Endothelial cell of umbilical vein (primary cell): ENCODE measurements at regions not wholly inside any gene's neighbourhood (a gene's known extent, or its start where the extent isn't known, plus 50 kb on each side); places are given as distances from the start of the nearest gene placed in this dataset.

Source experiments
- BruUV-seq: library from RNA; stranded (reverse); fragments of 400-500 nt; replicated peaks from 2 replicates; lab custom pipeline; 2021; lab: Mats Ljungman, UMichigan
- CTCF ChIA-PET: fragments of 300-600, 350-600 bp; sonication (Branson Sonifier 250); formaldehyde crosslinking; loops from one replicate; lab custom pipeline; 2021; ENCODE audit warnings: antibody characterized with exemption, inconsistent platforms; lab: Charles Lee
- POLR2A ChIA-PET: fragments of 300-600, 350-600 bp; sonication (Branson Sonifier 250); formaldehyde crosslinking; loops from one replicate; lab custom pipeline; 2021; ENCODE audit warnings: antibody characterized with exemption, inconsistent platforms; lab: Charles Lee
- DNase-seq: peaks from one replicate; pipeline ENCODE4 v3.0.0-alpha.2; 2011; ENCODE audit warnings: low read depth, low spot score
- FAIRE-seq: peaks from 2 replicates; lab custom pipeline; 2011; peaks lifted over from hg19 to GRCh38; lab: Jason Lieb, UNC
- H2AFZ ChIP-seq: 2 replicates; pipeline ENCODE4 v1.6.0; 2012; ENCODE audit warnings: low read depth, low read length, control low read depth, inconsistent platforms
- H3K27ac ChIP-seq: 2 replicates; pipeline ENCODE4 v1.5.1; 2011; ENCODE audit warnings: low read depth, mild to moderate bottlenecking, control low read depth, low read length, moderate library complexity; ENCODE audit not compliant: insufficient read depth
- H3K27me3 ChIP-seq, 2 experiments: 2 replicates each; pipeline versions ENCODE4 v1.6.0 to v1.6.1; 2011; ENCODE audit warnings: low read length in 2 of 2, mixed read lengths in 1 of 2; ENCODE audit not compliant: control insufficient read depth in 2 of 2, insufficient read depth in 2 of 2
- H3K36me3 ChIP-seq, 2 experiments: 2 replicates in 1 of 2; 3 replicates in 1 of 2; pipeline ENCODE4 v1.5.1; 2011; ENCODE audit warnings: low read length in 2 of 2, mild to moderate bottlenecking in 1 of 2, moderate library complexity in 1 of 2; ENCODE audit not compliant: control insufficient read depth in 2 of 2, insufficient read depth in 2 of 2; ENCODE audit errors: extremely low read depth in 1 of 2
- H3K4me1 ChIP-seq: 3 replicates; pipeline ENCODE4 v1.5.1; 2011; ENCODE audit warnings: mild to moderate bottlenecking, low read length; ENCODE audit not compliant: control insufficient read depth, insufficient read depth; ENCODE audit errors: extremely low read depth
- H3K4me2 ChIP-seq: 2 replicates; pipeline ENCODE4 v1.6.1; 2011; ENCODE audit warnings: low read length, control low read depth, mixed read lengths; ENCODE audit not compliant: insufficient read depth
- H3K4me3 ChIP-seq, 3 experiments: fragments of 200-600 bp in 1 of 3; sonication (generic), shearing (Covaris generic) in 1 of 3; replicated peaks in 1 of 3; 2 replicates each; pipeline ENCODE4 v1.5.1; 2011 to 2016; ENCODE audit warnings: control low read depth in 3 of 3, low read length in 3 of 3, mild to moderate bottlenecking in 2 of 3, inconsistent platforms in 1 of 3, low read depth in 1 of 3, moderate library complexity in 1 of 3; ENCODE audit not compliant: insufficient read depth in 1 of 3
- H3K79me2 ChIP-seq: 2 replicates; pipeline ENCODE4 v1.6.0; 2012; ENCODE audit warnings: low read length, inconsistent platforms; ENCODE audit not compliant: control insufficient read depth, insufficient read depth
- H3K9ac ChIP-seq: replicated peaks from 2 replicates; pipeline ENCODE3; 2011; ENCODE audit warnings: low read length, control low read depth; ENCODE audit not compliant: insufficient read depth; ENCODE audit errors: extremely low read depth
- H3K9me1 ChIP-seq: replicated peaks from 3 replicates; pipeline ENCODE4 v1.6.0; 2011; ENCODE audit warnings: mild to moderate bottlenecking, low read length; ENCODE audit not compliant: control insufficient read depth, insufficient read depth; ENCODE audit errors: extremely low read depth
- H3K9me3 ChIP-seq: replicated peaks from 2 replicates; pipeline ENCODE4 v1.5.1; 2012; ENCODE audit warnings: low read length, inconsistent platforms; ENCODE audit not compliant: control insufficient read depth, insufficient read depth
- H4K20me1 ChIP-seq: replicated peaks from 2 replicates; pipeline ENCODE3; 2011; ENCODE audit warnings: mild to moderate bottlenecking, low read length; ENCODE audit not compliant: control insufficient read depth, insufficient read depth; ENCODE audit errors: extremely low read depth
- CTCF ChIP-seq, 2 donors: IDR thresholded peaks; 1 replicate in 1 of 2; 2 replicates in 1 of 2; pipeline ENCODE4 v1.5.1; 2011; ENCODE audit warnings: low read length in 2 of 2, mild to moderate bottlenecking in 2 of 2, moderate library complexity in 2 of 2, control low read depth in 1 of 2, inconsistent platforms in 1 of 2, low read depth in 1 of 2; ENCODE audit not compliant: insufficient read depth in 1 of 2; ENCODE audit errors: extremely low read depth in 1 of 2
- EZH2 ChIP-seq: IDR thresholded peaks from 2 replicates; pipeline ENCODE4 v1.6.1; 2012; ENCODE audit warnings: borderline replicate concordance, low read depth, mild to moderate bottlenecking, moderate library complexity, low read length, inconsistent platforms; ENCODE audit not compliant: severe bottlenecking
- FOS ChIP-seq: IDR thresholded peaks from 2 replicates; pipeline ENCODE4 v1.6.1; 2011; ENCODE audit warnings: mild to moderate bottlenecking, low read length, moderate library complexity, borderline replicate concordance; ENCODE audit not compliant: insufficient read depth
- GATA2 ChIP-seq: IDR thresholded peaks from 2 replicates; pipeline ENCODE4 v1.7.0; 2011; ENCODE audit warnings: low read depth, mild to moderate bottlenecking, moderate library complexity, mixed read lengths, low read length; ENCODE audit not compliant: insufficient read length, insufficient read depth
- JUN ChIP-seq: IDR thresholded peaks from 2 replicates; pipeline ENCODE4 v1.6.1; 2011; ENCODE audit warnings: borderline replicate concordance, low read depth; ENCODE audit not compliant: insufficient read length, insufficient read depth
- MYC ChIP-seq: IDR thresholded peaks from one replicate; pipeline ENCODE4 v1.6.1; 2011; ENCODE audit warnings: mild to moderate bottlenecking, low read depth, low read length
- POLR2A ChIP-seq: IDR thresholded peaks from 2 replicates; pipeline ENCODE4 v1.6.1; 2012; ENCODE audit warnings: low read depth, mild to moderate bottlenecking, control low read depth, low read length
- POLR2AphosphoS5 ChIP-seq: IDR thresholded peaks from 2 replicates; pipeline ENCODE4 v1.6.1; 2012; ENCODE audit warnings: low read depth, mild to moderate bottlenecking, control low read depth, low read length, moderate library complexity; ENCODE audit not compliant: insufficient read depth
- dilution Hi-C: fragments of 300-500 bp; cut with MboI; formaldehyde crosslinking; loops from one replicate; pipeline ENCODE4 v1.15.0; 2019; ENCODE audit warnings: low sequenced_read_pairs; ENCODE audit not compliant: extremely low pct_ligation_motif_present
- intact Hi-C: fragments of 100-400 bp; cut with micrococcal nuclease; formaldehyde crosslinking; loops from one replicate; pipeline ENCODE4 v1.10.0; 2022
- TF ChIP-seq, protein P1 (sequence below): IDR thresholded peaks from 2 replicates; pipeline ENCODE4 v1.6.1; 2011; ENCODE audit not compliant: insufficient read depth, insufficient read length

DNA sequence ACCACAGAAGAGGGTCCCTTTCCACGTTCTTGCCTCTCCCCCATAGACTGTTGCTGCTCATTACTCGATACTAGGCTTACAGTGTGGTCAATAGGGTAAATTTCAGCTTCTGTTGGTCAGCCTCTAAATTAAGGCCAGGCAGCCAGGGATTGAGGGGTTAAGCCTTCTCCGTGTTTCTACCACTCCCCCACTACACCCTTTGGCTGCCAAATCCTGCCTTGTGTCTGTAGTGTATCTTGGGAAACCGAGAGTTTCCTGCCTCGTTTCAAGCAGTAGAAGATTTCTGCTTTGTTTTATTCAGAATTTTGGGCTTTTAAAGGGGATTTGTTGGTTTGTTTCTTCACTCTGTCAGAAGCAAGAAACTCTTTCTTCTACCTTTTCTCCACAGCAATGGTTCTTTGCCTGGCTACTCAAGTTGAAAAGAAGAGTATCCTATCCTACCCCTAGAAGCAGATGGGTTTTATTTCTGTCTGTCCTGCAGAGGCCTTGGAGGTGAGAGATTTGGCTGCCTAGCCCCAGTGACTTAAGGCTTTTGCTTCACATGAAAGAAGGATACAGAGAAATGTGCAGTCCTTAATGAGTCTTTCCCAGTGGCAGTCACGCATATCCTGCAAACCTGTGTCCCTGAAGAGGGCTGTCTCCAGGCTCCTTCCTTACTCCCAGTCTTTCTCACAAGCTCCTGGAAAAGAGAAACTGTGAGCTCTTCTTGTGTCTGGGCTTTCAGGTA is 261.5 kb upstream of the TANK start:
- TF ChIP-seq GATA2 (no peak), POLR2A (no peak), EZH2 (no peak), JUN (no peak), POLR2AphosphoS5 (no peak), CTCF (IDR thresholded peaks at IDR 0.05; ENCODE audit: extremely low read depth in 1 of 2, insufficient read depth in 1 of 2, low read depth in 1 of 2, low read length in 2 of 2) (no peak), FOS (no peak), MYC (no peak)
- TF ChIP-seq, protein P1, sequence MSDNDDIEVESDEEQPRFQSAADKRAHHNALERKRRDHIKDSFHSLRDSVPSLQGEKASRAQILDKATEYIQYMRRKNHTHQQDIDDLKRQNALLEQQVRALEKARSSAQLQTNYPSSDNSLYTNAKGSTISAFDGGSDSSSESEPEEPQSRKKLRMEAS: no peak
- intact Hi-C loops (no loop called here), dilution Hi-C loops (no loop called here)
- Histone ChIP-seq H3K9ac (no peak overlapping the region), H3K9me1 (no peaks in the 10 kb centered on the region), H3K4me3 (no peak overlapping the region), H2AFZ (no peak overlapping the region), H3K4me1 (no peaks in the 10 kb centered on the region), H4K20me1 (no peaks in the 10 kb centered on the region), H3K4me2 (no peak overlapping the region), H3K27me3 (no peaks in the 10 kb centered on the region), H3K36me3 (no peaks in the 10 kb centered on the region), H3K27ac (no peak overlapping the region), H3K79me2 (no peaks in the 10 kb centered on the region), H3K9me3 (no peaks in the 10 kb centered on the region)
- DNase-seq: no peak
- no peak for FAIRE-seq
- POLR2A ChIA-PET: no interaction called here
- CTCF ChIA-PET: no interaction called here
- no TSS peak for BruUV-seq
